MM.1S (cell line): ENCODE measurements at regions not wholly inside any gene's neighbourhood (a gene's known extent, or its start where the extent isn't known, plus 50 kb on each side); places are given as distances from the start of the nearest gene placed in this dataset.

ENCODE experiments used
- DNase-seq: peaks from one replicate; pipeline ENCODE4 v3.0.0-alpha.2; 2015
- H2AFZ ChIP-seq: fragments of 300-600 bp; sonication (generic); 2 replicates; pipeline ENCODE4 v1.6.0; 2016; ENCODE audit warnings: antibody characterized with exemption, low read length
- H3F3A ChIP-seq: fragments of 300-600 bp; sonication (generic); 2 replicates; pipeline ENCODE4 v1.6.1; 2016; ENCODE audit warnings: mild to moderate bottlenecking, antibody characterized with exemption, low read length, moderate library complexity, mixed read lengths; ENCODE audit not compliant: insufficient read depth
- H3K27ac ChIP-seq: fragments of 300-600 bp; sonication (generic); 2 replicates; pipeline ENCODE4 v1.5.1; 2016; ENCODE audit warnings: mild to moderate bottlenecking, low read length
- H3K27me3 ChIP-seq: fragments of 300-600 bp; sonication (generic); replicated peaks from 2 replicates; pipeline ENCODE4 v1.6.0; 2016; ENCODE audit warnings: low read length; ENCODE audit not compliant: insufficient read depth
- H3K36me3 ChIP-seq: fragments of 300-600 bp; sonication (generic); replicated peaks from 2 replicates; pipeline ENCODE4 v1.6.1; 2016; ENCODE audit warnings: mild to moderate bottlenecking, low read length, mixed read lengths; ENCODE audit not compliant: insufficient read depth
- H3K4me1 ChIP-seq: fragments of 300-600 bp; sonication (generic); 2 replicates; pipeline ENCODE4 v1.6.1; 2016; ENCODE audit warnings: low read length, mixed read lengths
- H3K4me2 ChIP-seq: fragments of 300-600 bp; sonication (generic); 2 replicates; pipeline ENCODE4 v1.6.0; 2016; ENCODE audit warnings: low read depth, low read length
- H3K4me3 ChIP-seq: fragments of 300-600 bp; sonication (generic); 2 replicates; pipeline ENCODE4 v1.5.1; 2016; ENCODE audit warnings: low read length, mixed read lengths
- H3K79me2 ChIP-seq: fragments of 300-600 bp; sonication (generic); 2 replicates; pipeline ENCODE4 v1.6.1; 2016; ENCODE audit warnings: mixed run types, low read length, mixed read lengths
- H3K9ac ChIP-seq: fragments of 300-600 bp; sonication (generic); 2 replicates; pipeline ENCODE4 v1.6.1; 2016; ENCODE audit warnings: low read length, mixed read lengths
- H3K9me2 ChIP-seq: fragments of 300-600 bp; sonication (generic); replicated peaks from 2 replicates; pipeline ENCODE4 v1.6.1; 2016; ENCODE audit warnings: mild to moderate bottlenecking, low read length, mixed read lengths; ENCODE audit not compliant: insufficient read depth
- H3K9me3 ChIP-seq: fragments of 300-600 bp; sonication (generic); replicated peaks from 2 replicates; pipeline ENCODE4 v1.6.1; 2016; ENCODE audit warnings: mild to moderate bottlenecking, low read length, mixed read lengths; ENCODE audit not compliant: insufficient read depth
- H4K20me1 ChIP-seq: fragments of 300-600 bp; sonication (generic); 2 replicates; pipeline ENCODE4 v1.6.1; 2016; ENCODE audit warnings: mild to moderate bottlenecking, low read length, moderate library complexity, mixed read lengths; ENCODE audit not compliant: insufficient read depth
- EZH2 ChIP-seq: fragments of 300-600 bp; sonication (generic); optimal IDR thresholded peaks from 2 replicates; pipeline ENCODE3; 2017; ENCODE audit warnings: low read depth, mild to moderate bottlenecking, antibody characterized with exemption, low read length, mixed read lengths
- EZH2phosphoT487 ChIP-seq: fragments of 300-600 bp; sonication (generic); IDR thresholded peaks from 2 replicates; pipeline ENCODE4 v1.6.1; 2018; ENCODE audit warnings: antibody characterized with exemption, low read length
- TF ChIP-seq, protein P1 (sequence below): fragments of 300-600 bp; sonication (generic); IDR thresholded peaks from 2 replicates; pipeline ENCODE4 v1.5.1; 2016; ENCODE audit warnings: antibody characterized with exemption, low read length, mixed read lengths

DNA sequence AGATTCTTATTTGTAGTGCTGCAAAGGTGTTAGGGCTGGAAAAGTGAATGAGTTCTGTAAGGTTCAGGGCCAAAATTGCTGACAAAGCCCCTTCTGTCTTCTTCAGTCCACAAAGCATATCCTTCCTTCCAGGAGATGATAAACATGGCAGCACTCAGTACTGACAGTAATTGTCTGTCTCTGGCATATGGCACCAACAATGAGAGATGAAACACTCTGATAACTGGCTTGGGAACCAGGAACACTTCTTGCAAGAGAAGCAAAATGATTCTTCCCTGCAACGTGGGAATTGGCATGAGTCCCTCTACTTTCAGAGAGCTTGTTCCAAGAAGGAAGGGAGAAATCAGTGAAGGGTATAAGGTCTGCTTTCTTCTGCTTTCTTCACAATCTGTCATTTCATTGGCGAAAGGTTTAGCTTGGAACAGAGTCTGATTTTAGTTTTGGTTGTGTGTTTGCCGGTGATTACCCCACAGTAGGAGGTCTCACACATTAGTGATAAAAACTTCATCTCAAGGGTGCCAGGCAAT, 963.3 kb downstream of the NLGN4X start:
- Histone ChIP-seq H3K79me2 (no peaks in the 10 kb centered on the region), H3K9ac (no peak overlapping the region), H3F3A (no peaks in the 10 kb centered on the region), H4K20me1 (no peaks in the 10 kb centered on the region), H3K4me2 (no peak overlapping the region), H3K9me3 (no peaks in the 10 kb centered on the region), H3K4me3 (no peak overlapping the region), H2AFZ (no peak overlapping the region), H3K36me3 (no peaks in the 10 kb centered on the region), H3K27me3 (no peaks in the 10 kb centered on the region), H3K27ac (no peak overlapping the region), H3K9me2 (no peaks in the 10 kb centered on the region), H3K4me1 (no peaks in the 10 kb centered on the region)
- DNase-seq: no peak
- TF ChIP-seq, protein P1, sequence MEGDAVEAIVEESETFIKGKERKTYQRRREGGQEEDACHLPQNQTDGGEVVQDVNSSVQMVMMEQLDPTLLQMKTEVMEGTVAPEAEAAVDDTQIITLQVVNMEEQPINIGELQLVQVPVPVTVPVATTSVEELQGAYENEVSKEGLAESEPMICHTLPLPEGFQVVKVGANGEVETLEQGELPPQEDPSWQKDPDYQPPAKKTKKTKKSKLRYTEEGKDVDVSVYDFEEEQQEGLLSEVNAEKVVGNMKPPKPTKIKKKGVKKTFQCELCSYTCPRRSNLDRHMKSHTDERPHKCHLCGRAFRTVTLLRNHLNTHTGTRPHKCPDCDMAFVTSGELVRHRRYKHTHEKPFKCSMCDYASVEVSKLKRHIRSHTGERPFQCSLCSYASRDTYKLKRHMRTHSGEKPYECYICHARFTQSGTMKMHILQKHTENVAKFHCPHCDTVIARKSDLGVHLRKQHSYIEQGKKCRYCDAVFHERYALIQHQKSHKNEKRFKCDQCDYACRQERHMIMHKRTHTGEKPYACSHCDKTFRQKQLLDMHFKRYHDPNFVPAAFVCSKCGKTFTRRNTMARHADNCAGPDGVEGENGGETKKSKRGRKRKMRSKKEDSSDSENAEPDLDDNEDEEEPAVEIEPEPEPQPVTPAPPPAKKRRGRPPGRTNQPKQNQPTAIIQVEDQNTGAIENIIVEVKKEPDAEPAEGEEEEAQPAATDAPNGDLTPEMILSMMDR: no peak
- TF ChIP-seq EZH2phosphoT487: no peak
- TF ChIP-seq EZH2: no peak

DNA sequence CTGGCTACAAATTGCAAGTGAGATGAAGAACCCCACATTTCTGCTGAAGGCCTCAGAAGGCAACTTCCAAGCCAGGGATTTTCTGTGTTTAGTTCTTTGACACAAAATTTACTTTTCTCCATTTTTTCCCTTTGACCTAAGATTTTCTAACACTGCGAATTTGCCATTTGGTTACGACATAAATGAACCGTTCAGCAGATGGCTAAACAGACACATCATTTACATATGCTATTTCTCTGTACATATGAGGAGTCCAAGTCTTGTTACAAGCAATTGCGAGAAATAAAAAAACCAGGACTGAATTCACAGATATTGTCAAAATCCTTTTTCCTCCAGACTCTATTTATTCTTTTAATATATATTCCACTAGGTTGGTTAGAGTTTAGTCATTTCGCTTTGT, 978.6 kb downstream of the NLGN4X start:
- Histone ChIP-seq H3K79me2 (no peaks in the 10 kb centered on the region), H3K4me3 (no peak overlapping the region), H3K9me3 (no peaks in the 10 kb centered on the region), H3K27me3 (no peaks in the 10 kb centered on the region), H2AFZ (no peak overlapping the region), H3K4me2 (no peak overlapping the region), H3K27ac (no peak overlapping the region), H3K9ac (no peak overlapping the region), H3K9me2 (no peaks in the 10 kb centered on the region), H4K20me1 (no peaks in the 10 kb centered on the region), H3K36me3 (no peaks in the 10 kb centered on the region), H3K4me1 (no peaks in the 10 kb centered on the region), H3F3A (no peaks in the 10 kb centered on the region)
- no peak for DNase-seq
- TF ChIP-seq, protein P1: no peak
- TF ChIP-seq EZH2phosphoT487 (no peak), EZH2 (no peak)

DNA sequence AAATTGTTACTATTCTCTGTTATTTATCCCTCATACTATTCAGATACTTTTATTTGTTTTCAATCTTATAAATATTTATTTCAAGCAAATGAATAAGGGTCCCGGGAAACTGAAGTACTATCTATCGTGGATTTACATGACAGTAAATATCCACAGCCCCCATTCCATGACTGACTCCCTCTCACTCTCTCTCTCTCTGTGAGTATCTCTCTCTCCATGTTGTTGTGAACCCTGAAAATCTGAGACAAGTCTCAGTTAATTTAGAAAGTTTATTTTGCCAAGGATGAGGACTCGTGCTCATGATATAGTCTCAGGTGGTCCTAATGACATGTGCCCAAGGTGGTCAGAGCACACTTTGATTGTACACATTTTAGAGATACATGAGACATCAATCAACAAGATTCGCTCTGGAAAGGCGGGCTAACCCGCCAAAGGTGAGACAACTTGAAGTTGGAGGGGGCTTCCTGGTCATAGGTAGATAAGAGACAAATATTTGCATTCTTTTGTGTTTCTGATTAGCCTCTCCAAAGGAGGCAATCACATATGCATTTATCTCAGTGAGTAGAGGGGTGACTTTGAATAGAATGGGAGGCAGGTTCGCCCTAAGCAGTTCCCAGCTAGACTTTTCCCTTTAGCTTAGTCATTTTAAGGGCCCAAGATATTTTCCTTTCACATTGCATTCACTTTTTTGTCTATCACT, 986.4 kb downstream of the NLGN4X start:
- no peak overlapping the region for H3K9ac ChIP-seq
- H3K9me3 ChIP-seq: no peaks in the 10 kb centered on the region
- DNase-seq: no peak
- H4K20me1 ChIP-seq: no peaks in the 10 kb centered on the region
- no peaks in the 10 kb centered on the region for H3K36me3 ChIP-seq
- no peak overlapping the region for H3K4me2 ChIP-seq
- no peak overlapping the region for H3K27ac ChIP-seq
- no peaks in the 10 kb centered on the region for H3K9me2 ChIP-seq
- H2AFZ ChIP-seq: no peak overlapping the region
- no peaks in the 10 kb centered on the region for H3K4me1 ChIP-seq
- H3F3A ChIP-seq: no peaks in the 10 kb centered on the region
- no peak overlapping the region for H3K4me3 ChIP-seq
- no peaks in the 10 kb centered on the region for H3K27me3 ChIP-seq
- TF ChIP-seq, protein P1: no peak
- TF ChIP-seq EZH2 (no peak), EZH2phosphoT487 (no peak)
- no peaks in the 10 kb centered on the region for H3K79me2 ChIP-seq
